Omental fat pad (tissue), 3 donors: ENCODE measurements at regions not wholly inside any gene's neighbourhood (a gene's known extent, or its start where the extent isn't known, plus 50 kb on each side); places are given as distances from the start of the nearest gene placed in this dataset.

Experiments used
- ATAC-seq: fragments of 150-250 bp; one replicate; pipeline ENCODE4 v1.9.1; 2016; ENCODE audit warnings: mild to moderate bottlenecking, moderate library complexity; ENCODE audit not compliant: low FRiP score
- DNase-seq: peaks from one replicate; pipeline ENCODE4 v3.0.0-alpha.2; 2019; ENCODE audit warnings: low spot score
- CTCF ChIP-seq, 3 donors: fragments of 450-650 bp; IDR thresholded peaks; one replicate each; pipeline ENCODE4 v1.5.1; 2016 to 2017; ENCODE audit warnings: antibody characterized with exemption in 3 of 3, mild to moderate bottlenecking in 3 of 3, moderate library complexity in 2 of 3

- ATAC-seq (no peak), DNase-seq (no peak)
- TF ChIP-seq CTCF (IDR thresholded peaks at IDR 0.05), result no peak
Observed at GRCh38 chr2:223519471-223519870, 82.7 kb downstream of the SCG2 start.

GRCh38 chr2:223522796-223523195 lies 79.4 kb downstream of the SCG2 start:
- ATAC-seq (no peak), DNase-seq (no peak)
- no peak for TF ChIP-seq CTCF (IDR thresholded peaks at IDR 0.05)

GRCh38 chr2:223523551-223524001 lies 78.6 kb downstream of the SCG2 start:
- DNase-seq (no peak), ATAC-seq (no peak)

GRCh38 chr2:223524066-223524465 lies 78.1 kb downstream of the SCG2 start:
- no peak for ATAC-seq
- no peak for DNase-seq
- no peak for TF ChIP-seq CTCF (IDR thresholded peaks at IDR 0.05)

More at GRCh38 chr2:223523551-223524001, 78.6 kb downstream of the SCG2 start:
- no peak for TF ChIP-seq CTCF (IDR thresholded peaks at IDR 0.05)

- no peak for DNase-seq
- TF ChIP-seq CTCF (IDR thresholded peaks at IDR 0.05), result no peak
- no peak for ATAC-seq
Observed at GRCh38 chr2:223526106-223526505, 76.1 kb downstream of the SCG2 start.

- ATAC-seq (no peak), DNase-seq (no peak)
- no peak for TF ChIP-seq CTCF (IDR thresholded peaks at IDR 0.05)
Observed at GRCh38 chr2:223528036-223528435, 74.1 kb downstream of the SCG2 start.

GRCh38 chr2:223529696-223530095 lies 72.5 kb downstream of the SCG2 start:
- ATAC-seq, result no peak
- DNase-seq, result no peak
- no peak for TF ChIP-seq CTCF (IDR thresholded peaks at IDR 0.05)
